Glutamatergic neuron (in vitro differentiated cells): ENCODE measurements at regions not wholly inside any gene's neighbourhood (a gene's known extent, or its start where the extent isn't known, plus 50 kb on each side); places are given as distances from the start of the nearest gene placed in this dataset.

ENCODE experiments used
- DNase-seq: peaks from one replicate; pipeline ENCODE4 v3.0.0; 2022
- H3K27ac Mint-ChIP-seq: one replicate; pipeline ENCODE4 v1.8.0; 2020; ENCODE audit warnings: mild to moderate bottlenecking, mixed read lengths, inconsistent platforms; ENCODE audit not compliant: unreplicated experiment
- H3K27me3 Mint-ChIP-seq: one replicate; pipeline ENCODE4 v1.8.0; 2020; ENCODE audit warnings: mild to moderate bottlenecking, moderate library complexity, mixed read lengths, inconsistent platforms; ENCODE audit not compliant: unreplicated experiment
- H3K36me3 Mint-ChIP-seq: one replicate; pipeline ENCODE4 v1.8.0; 2020; ENCODE audit warnings: mild to moderate bottlenecking, mixed read lengths, inconsistent platforms; ENCODE audit not compliant: unreplicated experiment
- H3K4me1 Mint-ChIP-seq: one replicate; pipeline ENCODE4 v1.8.0; 2020; ENCODE audit warnings: mild to moderate bottlenecking, low read depth, mixed read lengths, inconsistent platforms; ENCODE audit not compliant: unreplicated experiment
- H3K4me3 Mint-ChIP-seq: one replicate; pipeline ENCODE4 v1.8.0; 2020; ENCODE audit warnings: mild to moderate bottlenecking, mixed read lengths, inconsistent platforms; ENCODE audit not compliant: unreplicated experiment
- H3K9me3 Mint-ChIP-seq: one replicate; pipeline ENCODE4 v1.8.0; 2020; ENCODE audit warnings: mild to moderate bottlenecking, moderate library complexity, mixed read lengths, inconsistent platforms; ENCODE audit not compliant: unreplicated experiment
- CTCF ChIP-seq: fragments of 200-600 bp; sonication (generic); IDR thresholded peaks from one replicate; pipeline ENCODE4 v1.5.0; 2021; ENCODE audit not compliant: partially characterized antibody, unreplicated experiment

- Mint-ChIP-seq H3K36me3 (no peaks in the 10 kb centered on the region), H3K4me1 (no peaks in the 10 kb centered on the region), H3K9me3 (no peaks in the 10 kb centered on the region), H3K4me3 (no peak overlapping the region), H3K27ac (no peak overlapping the region), H3K27me3 (peaks cover 3% of the 10 kb centered on the region)
- no peak for TF ChIP-seq CTCF
- no peak for DNase-seq
Observed at GRCh38 chr3:23663661-23664186, 142.0 kb upstream of the UBE2E1 start.

DNA sequence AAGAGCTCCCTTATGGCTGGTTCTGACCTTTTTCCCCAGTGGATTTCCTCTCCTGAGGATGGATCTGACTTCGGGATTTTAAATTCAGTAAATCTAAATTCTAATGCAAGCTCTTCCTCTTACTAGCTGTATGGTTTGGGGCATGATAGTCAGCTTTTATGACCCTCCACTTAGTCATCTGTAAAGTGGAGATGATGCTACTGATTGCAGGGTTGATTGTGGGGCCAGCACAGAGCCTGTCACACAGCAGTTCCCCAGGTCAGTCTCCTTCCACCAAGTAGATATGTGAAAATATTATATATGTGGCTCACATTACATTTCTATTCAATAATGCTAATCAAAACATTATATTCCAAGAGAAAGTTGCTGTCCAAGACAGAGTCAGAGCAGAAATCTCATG, 141.3 kb upstream of the UBE2E1 start:
- Mint-ChIP-seq H3K4me3 (no peak overlapping the region), H3K36me3 (no peaks in the 10 kb centered on the region), H3K4me1 (no peaks in the 10 kb centered on the region), H3K27ac (no peak overlapping the region), H3K27me3 (peaks cover 3% of the 10 kb centered on the region), H3K9me3 (no peaks in the 10 kb centered on the region)
- no peak for DNase-seq
- TF ChIP-seq CTCF, result no peak

DNA sequence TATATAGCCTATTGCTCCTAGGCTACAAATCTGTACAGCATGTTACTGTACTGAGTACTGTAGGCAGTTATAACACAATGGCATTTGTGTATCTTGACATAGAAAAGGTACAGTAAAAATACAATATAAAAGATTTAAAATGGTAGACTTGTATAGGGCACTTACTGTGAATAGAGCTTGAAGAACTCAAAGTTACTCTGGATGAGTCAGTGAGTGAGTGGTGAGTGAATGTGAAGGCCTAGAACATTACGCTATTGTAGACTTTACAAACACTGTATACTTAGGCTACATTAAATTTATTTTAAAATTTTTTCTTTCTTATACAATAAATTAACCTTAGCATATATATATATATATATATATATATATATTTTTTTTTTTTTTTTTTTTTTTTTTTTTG, 140.0 kb upstream of the UBE2E1 start:
- Mint-ChIP-seq H3K9me3 (no peaks in the 10 kb centered on the region), H3K36me3 (no peaks in the 10 kb centered on the region), H3K27me3 (peaks cover 3% of the 10 kb centered on the region), H3K4me1 (no peaks in the 10 kb centered on the region), H3K4me3 (no peak overlapping the region), H3K27ac (no peak overlapping the region)
- no peak for DNase-seq
- no peak for TF ChIP-seq CTCF

DNA sequence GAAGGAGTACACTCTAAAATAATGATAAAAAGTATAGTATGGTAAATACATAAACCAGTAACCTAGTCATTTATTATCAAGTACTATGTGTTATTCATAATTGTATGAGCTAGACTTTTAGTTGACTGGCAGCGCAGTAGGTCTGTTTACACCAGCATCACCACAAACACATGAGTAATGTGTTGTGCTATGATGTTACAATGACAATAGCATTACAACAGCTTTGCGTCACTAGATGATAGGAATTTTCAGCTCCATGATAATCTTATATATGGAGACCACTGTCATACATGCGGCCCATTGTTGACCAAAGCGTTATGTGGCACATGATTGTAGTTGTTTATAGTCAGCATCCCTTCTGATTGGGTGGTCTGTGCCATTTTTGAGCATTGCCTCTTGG, 138.9 kb upstream of the UBE2E1 start:
- Mint-ChIP-seq H3K36me3 (no peaks in the 10 kb centered on the region), H3K27me3 (peaks cover 1% of the 10 kb centered on the region), H3K27ac (no peak overlapping the region), H3K4me1 (no peaks in the 10 kb centered on the region), H3K4me3 (no peak overlapping the region), H3K9me3 (no peaks in the 10 kb centered on the region)
- DNase-seq, result no peak
- TF ChIP-seq CTCF, result no peak

DNA sequence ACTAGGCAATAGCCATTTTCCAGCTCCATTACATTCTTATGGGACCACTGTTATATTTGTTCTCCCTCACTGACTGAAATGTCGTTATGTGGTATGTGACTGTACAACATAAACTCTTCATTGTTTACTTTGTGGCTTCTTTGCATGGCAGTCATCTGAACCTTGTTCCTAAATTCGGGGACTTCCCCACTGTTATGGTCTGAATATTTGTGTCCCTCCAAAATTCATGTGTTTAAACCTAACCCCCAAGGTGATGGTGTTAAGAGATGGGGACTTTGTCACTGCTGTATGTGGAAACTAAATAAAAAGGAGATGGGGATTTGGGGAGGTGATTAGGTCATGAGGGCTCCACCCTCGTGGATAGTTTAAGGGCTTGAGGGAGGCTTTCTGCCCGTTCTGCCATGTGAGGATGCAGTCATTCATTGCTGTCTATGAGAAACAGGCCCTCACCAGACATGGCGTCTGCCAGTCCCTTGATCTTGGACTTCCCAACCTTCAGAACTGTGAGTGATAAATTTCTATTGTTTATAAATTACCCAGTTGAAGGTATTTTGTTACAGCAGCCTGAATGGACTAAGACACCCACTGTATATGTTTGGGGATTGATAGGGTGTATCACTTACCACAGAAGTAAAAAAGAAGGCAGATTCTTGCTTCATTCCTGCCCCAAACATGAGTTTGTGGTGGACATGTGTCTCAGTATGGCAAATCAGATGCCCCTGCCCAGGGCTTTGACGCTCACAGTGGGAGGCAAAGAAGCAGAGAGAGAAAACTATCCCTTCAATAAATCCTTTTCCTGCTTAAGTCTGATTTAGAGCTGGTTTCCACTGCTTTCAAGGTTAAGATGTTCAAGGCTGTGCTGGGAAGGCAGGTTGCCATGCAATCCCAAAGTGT, 138.0 kb upstream of the UBE2E1 start:
- Mint-ChIP-seq H3K27me3 (peaks cover 1% of the 10 kb centered on the region), H3K4me1 (no peaks in the 10 kb centered on the region), H3K4me3 (no peak overlapping the region), H3K36me3 (no peaks in the 10 kb centered on the region), H3K27ac (no peak overlapping the region), H3K9me3 (no peaks in the 10 kb centered on the region)
- DNase-seq, result no peak
- TF ChIP-seq CTCF, result no peak
